A549 (cell line): ENCODE measurements at regions not wholly inside any gene's neighbourhood (a gene's known extent, or its start where the extent isn't known, plus 50 kb on each side); places are given as distances from the start of the nearest gene placed in this dataset.

Experiments
- EHMT2 ChIP-seq: fragments of 200-600 bp; sonication (generic); IDR thresholded peaks from 2 replicates; pipeline ENCODE4 v1.6.1; 2016; ENCODE audit warnings: antibody characterized with exemption, low read depth, mild to moderate bottlenecking, moderate library complexity
- MYC ChIP-seq: IDR thresholded peaks from 2 replicates; pipeline ENCODE4 v1.6.1; 2012; ENCODE audit warnings: mild to moderate bottlenecking, inconsistent platforms, low read length, improper control_type of control experiment, borderline replicate concordance
- PHF8 ChIP-seq: fragments of 200-600 bp; sonication (generic); IDR thresholded peaks from 2 replicates; pipeline ENCODE4 v1.6.1; 2016; ENCODE audit warnings: low read depth, mild to moderate bottlenecking, antibody characterized with exemption, moderate library complexity, borderline replicate concordance
- POLR2A ChIP-seq: IDR thresholded peaks from 2 replicates; pipeline ENCODE4 v1.6.1; 2012; ENCODE audit warnings: mild to moderate bottlenecking, low read length
- RAD21 ChIP-seq, 2 experiments: fragments of >200 bp in 1 of 2; sonication (Bioruptor Twin) in 1 of 2; formaldehyde crosslinking in 1 of 2; IDR thresholded peaks in 1 of 2; conservative IDR thresholded peaks in 1 of 2; 2 replicates in 1 of 2; 3 replicates in 1 of 2; pipeline ENCODE4 v1.6.1; 2012 to 2018; ENCODE audit warnings: inconsistent platforms in 1 of 2
- TF ChIP-seq, protein P1 (sequence below): fragments of 450-650 bp; IDR thresholded peaks from 2 replicates; pipeline ENCODE4 v1.6.1; 2014; ENCODE audit warnings: antibody characterized with exemption
- TF ChIP-seq, protein P2 (sequence below): fragments of >200 bp; sonication (Bioruptor Twin); formaldehyde crosslinking; IDR thresholded peaks from 3 replicates; pipeline ENCODE4 v1.5.1; 2016

GRCh38 chr7:110084181-110084807 is 1006.6 kb upstream of the LRRN3 start:
- TF ChIP-seq, protein P1, sequence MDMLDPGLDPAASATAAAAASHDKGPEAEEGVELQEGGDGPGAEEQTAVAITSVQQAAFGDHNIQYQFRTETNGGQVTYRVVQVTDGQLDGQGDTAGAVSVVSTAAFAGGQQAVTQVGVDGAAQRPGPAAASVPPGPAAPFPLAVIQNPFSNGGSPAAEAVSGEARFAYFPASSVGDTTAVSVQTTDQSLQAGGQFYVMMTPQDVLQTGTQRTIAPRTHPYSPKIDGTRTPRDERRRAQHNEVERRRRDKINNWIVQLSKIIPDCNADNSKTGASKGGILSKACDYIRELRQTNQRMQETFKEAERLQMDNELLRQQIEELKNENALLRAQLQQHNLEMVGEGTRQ: no peak
- TF ChIP-seq POLR2A (no peak), EHMT2 (no peak), PHF8 (no peak), RAD21 (conservative IDR thresholded peaks at IDR 0.05 in 1 of 2, IDR thresholded peaks at IDR 0.05 in 1 of 2) (no peak), MYC (no peak)
- TF ChIP-seq, protein P2, sequence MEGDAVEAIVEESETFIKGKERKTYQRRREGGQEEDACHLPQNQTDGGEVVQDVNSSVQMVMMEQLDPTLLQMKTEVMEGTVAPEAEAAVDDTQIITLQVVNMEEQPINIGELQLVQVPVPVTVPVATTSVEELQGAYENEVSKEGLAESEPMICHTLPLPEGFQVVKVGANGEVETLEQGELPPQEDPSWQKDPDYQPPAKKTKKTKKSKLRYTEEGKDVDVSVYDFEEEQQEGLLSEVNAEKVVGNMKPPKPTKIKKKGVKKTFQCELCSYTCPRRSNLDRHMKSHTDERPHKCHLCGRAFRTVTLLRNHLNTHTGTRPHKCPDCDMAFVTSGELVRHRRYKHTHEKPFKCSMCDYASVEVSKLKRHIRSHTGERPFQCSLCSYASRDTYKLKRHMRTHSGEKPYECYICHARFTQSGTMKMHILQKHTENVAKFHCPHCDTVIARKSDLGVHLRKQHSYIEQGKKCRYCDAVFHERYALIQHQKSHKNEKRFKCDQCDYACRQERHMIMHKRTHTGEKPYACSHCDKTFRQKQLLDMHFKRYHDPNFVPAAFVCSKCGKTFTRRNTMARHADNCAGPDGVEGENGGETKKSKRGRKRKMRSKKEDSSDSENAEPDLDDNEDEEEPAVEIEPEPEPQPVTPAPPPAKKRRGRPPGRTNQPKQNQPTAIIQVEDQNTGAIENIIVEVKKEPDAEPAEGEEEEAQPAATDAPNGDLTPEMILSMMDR: no peak
